Loucy (cell line): ENCODE measurements at regions not wholly inside any gene's neighbourhood (a gene's known extent, or its start where the extent isn't known, plus 50 kb on each side); places are given as distances from the start of the nearest gene placed in this dataset.

Source experiments
- CTCF ChIP-seq: fragments of 200-600 bp; sonication (generic); conservative IDR thresholded peaks from 2 replicates; pipeline ENCODE4 v1.5.1; 2014; ENCODE audit warnings: mild to moderate bottlenecking, antibody characterized with exemption, low read length
- EZH2phosphoT487 ChIP-seq: fragments of 200-600 bp; IDR thresholded peaks from 2 replicates; pipeline ENCODE4 v1.6.1; 2018; ENCODE audit warnings: antibody characterized with exemption, mild to moderate bottlenecking, moderate library complexity, borderline replicate concordance

- TF ChIP-seq CTCF (no peak), EZH2phosphoT487 (no peak)
Observed at GRCh38 chr10:129322933-129323820, 143.9 kb upstream of the MGMT start.
